ENCODE measurements at regions not wholly inside any gene's neighbourhood (a gene's known extent, or its start where the extent isn't known, plus 50 kb on each side); places are given as distances from the start of the nearest gene placed in this dataset.

- TF ChIP-seq CTCF (IDR thresholded peaks at IDR 0.05) (no peak), POLR2A (IDR thresholded peaks at IDR 0.05) (no peak)
Measured at GRCh38 chr13:77829963-77830362, 88.7 kb downstream of the EDNRB start.

All from esophagus squamous epithelium (tissue), 4 donors.